Lower leg skin (tissue), 4 donors: ENCODE measurements at regions not wholly inside any gene's neighbourhood (a gene's known extent, or its start where the extent isn't known, plus 50 kb on each side); places are given as distances from the start of the nearest gene placed in this dataset.

Source experiments
- DNase-seq, 2 donors: peaks; one replicate each; pipeline ENCODE4 v3.0.0-alpha.2; 2019; ENCODE audit warnings: low spot score in 2 of 2
- H3K4me3 ChIP-seq: fragments of 200-600 bp; sonication (generic); 2 replicates; pipeline ENCODE4 v1.5.1; 2017; ENCODE audit warnings: mild to moderate bottlenecking, low read depth; ENCODE audit not compliant: poor library complexity, severe bottlenecking
- POLR2A ChIP-seq, 2 donors: fragments of 450-650 bp; IDR thresholded peaks; one replicate each; pipeline ENCODE4 v1.6.1; 2016 to 2017; ENCODE audit warnings: antibody characterized with exemption in 2 of 2, mild to moderate bottlenecking in 1 of 2, moderate library complexity in 1 of 2
- WGBS, 2 donors: methylation state at CpG; one replicate each; pipeline ENCODE4 v1.1.5; 2018; 5-methylcytosine and 5-hydroxymethylcytosine counted together
- intact Hi-C: fragments of 100-400 bp; cut with DNase I; formaldehyde crosslinking; loops from one replicate; pipeline ENCODE4 v1.15.0; 2023; ENCODE audit warnings: low total_unique reads
- TF ChIP-seq, protein P1 (sequence below), 3 donors: fragments of 450-650 bp; IDR thresholded peaks; one replicate each; pipeline ENCODE4 v1.5.1; 2016; ENCODE audit warnings: antibody characterized with exemption in 3 of 3, mild to moderate bottlenecking in 3 of 3, moderate library complexity in 2 of 3

DNA sequence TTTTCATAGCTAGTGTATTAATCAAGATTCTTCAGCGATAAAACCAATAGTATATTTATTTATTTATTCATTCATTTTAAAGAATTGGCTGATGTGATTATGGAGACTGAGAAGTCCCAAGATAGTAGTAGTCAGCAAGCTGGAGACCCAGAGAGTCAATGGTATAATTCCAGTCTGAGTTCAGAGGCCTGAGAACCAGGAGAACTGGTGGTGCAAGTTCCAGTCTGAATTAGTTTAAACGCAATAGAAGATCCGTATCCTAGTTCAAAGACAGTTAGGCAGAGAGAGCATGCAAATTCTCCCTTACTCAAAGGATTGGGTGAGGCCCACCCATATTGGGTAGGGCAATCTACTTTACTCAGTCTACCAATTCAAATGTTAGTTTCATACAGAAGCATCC, 364.2 kb upstream of the RPS23 start:
- H3K4me3 ChIP-seq: no peak overlapping the region
- TF ChIP-seq, protein P1, sequence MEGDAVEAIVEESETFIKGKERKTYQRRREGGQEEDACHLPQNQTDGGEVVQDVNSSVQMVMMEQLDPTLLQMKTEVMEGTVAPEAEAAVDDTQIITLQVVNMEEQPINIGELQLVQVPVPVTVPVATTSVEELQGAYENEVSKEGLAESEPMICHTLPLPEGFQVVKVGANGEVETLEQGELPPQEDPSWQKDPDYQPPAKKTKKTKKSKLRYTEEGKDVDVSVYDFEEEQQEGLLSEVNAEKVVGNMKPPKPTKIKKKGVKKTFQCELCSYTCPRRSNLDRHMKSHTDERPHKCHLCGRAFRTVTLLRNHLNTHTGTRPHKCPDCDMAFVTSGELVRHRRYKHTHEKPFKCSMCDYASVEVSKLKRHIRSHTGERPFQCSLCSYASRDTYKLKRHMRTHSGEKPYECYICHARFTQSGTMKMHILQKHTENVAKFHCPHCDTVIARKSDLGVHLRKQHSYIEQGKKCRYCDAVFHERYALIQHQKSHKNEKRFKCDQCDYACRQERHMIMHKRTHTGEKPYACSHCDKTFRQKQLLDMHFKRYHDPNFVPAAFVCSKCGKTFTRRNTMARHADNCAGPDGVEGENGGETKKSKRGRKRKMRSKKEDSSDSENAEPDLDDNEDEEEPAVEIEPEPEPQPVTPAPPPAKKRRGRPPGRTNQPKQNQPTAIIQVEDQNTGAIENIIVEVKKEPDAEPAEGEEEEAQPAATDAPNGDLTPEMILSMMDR (IDR thresholded peaks at IDR 0.05): no peak
- WGBS, 2 donors: 62 to 74% methylated on average over 3 of the region's 3 CpGs
- intact Hi-C loops: no loop called here
- no peak for DNase-seq

DNA sequence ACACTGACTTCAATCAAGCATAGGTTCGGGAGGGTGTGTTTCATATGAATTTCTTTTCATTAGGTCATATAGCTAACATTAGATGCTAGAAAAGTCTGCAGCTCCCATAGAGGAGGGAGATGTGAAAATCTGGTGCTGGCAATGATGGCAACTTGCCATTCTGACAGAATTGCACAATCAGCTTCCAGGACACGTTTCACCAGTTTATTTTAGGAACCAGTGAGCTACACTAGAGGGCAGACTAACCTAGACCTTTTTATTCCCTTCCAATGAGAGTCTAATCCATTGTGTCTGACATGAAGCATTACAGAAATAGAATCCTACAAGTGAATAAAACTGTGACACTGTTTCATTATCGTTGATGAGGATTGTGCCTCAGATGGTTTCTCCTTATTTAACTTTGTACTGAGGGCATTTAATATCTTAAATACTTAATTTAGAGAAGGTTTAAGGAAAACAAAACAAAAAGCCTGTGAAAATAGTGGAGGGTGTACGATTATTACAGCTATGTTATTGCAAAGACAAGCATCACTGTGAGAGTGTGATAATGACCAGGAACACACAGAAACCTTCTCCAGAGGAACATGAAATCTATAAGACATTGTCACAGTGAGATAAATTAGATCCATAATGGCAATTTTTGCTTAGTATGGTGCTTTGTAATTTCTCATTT, 363.3 kb upstream of the RPS23 start:
- peak; percentile 85 to 94 for DNase-seq
- TF ChIP-seq POLR2A (IDR thresholded peaks at IDR 0.05): no peak
- TF ChIP-seq, protein P1 (IDR thresholded peaks at IDR 0.05): peak in 1 of 3 donors; percentile 68
- no peak overlapping the region for H3K4me3 ChIP-seq
- intact Hi-C loops: no loop called here
- WGBS, 2 donors: 24 to 33% methylated on average over 4 of the region's 4 CpGs

DNA sequence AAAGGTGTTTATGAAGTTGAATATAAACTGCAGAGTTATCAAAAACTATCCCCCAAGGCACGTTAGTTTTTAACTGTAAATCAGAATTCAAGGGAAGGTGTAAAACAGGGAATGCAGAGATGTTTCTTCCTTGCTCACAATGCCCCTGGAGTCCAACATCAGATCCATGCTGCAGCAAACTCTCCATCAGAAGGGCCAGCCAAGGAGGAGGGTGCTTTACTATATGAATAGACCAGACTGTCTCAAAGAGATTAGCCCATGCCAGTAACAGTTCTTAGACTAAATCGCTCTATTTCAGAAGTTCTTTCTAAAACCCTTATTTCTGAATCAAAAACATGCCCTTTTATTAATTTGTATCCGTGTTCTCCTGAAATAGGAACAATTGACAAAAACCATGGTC, 362.8 kb upstream of the RPS23 start:
- intact Hi-C loops: no loop called here
- no peak overlapping the region for H3K4me3 ChIP-seq
- DNase-seq: no peak
- 53 to 59% methylated on average over 3 of the region's 3 CpGs for WGBS, 2 donors
- no peak for TF ChIP-seq POLR2A (IDR thresholded peaks at IDR 0.05)
- TF ChIP-seq, protein P1 (IDR thresholded peaks at IDR 0.05): no peak

DNA sequence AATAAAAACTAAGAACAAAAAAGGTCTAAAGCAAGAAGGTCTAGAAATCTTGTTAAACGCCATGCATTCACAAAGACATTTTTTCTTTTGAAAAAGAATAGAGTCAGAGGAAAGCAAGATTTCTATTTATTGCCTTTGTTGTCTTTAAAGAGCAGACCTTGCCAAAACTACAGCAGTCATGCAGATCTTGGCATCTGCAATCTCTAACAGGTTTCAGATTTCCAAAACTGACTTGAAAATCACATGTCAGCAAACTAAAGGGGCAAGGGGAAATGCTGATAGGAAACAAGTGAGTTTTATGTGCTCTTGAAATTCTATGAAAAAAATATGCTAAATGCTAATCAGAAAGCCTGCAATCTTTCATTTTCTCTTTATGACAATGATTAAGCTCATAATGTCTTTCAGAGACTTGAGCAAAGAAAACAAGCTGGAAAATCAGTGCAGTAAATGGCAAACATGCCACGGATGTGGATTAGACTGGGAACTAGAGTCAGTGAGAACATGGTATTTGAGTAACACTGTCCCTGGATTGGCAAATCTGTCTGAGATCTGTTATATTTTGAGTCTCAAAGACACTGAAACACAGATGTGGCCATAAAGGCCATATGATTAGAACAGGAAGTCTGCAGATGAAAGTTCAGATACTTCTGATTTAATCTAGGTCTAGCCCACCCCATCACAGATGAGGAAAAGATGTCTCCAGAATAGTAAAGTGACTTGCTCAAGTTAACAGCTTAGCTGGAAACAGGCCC, 361.4 kb upstream of the RPS23 start:
- no peak for TF ChIP-seq POLR2A (IDR thresholded peaks at IDR 0.05)
- TF ChIP-seq, protein P1 (IDR thresholded peaks at IDR 0.05): no peak
- intact Hi-C loops: no loop called here
- no peak overlapping the region for H3K4me3 ChIP-seq
- WGBS, 2 donors: 47% methylated on average over 2 of the region's 2 CpGs
- no peak for DNase-seq

DNA sequence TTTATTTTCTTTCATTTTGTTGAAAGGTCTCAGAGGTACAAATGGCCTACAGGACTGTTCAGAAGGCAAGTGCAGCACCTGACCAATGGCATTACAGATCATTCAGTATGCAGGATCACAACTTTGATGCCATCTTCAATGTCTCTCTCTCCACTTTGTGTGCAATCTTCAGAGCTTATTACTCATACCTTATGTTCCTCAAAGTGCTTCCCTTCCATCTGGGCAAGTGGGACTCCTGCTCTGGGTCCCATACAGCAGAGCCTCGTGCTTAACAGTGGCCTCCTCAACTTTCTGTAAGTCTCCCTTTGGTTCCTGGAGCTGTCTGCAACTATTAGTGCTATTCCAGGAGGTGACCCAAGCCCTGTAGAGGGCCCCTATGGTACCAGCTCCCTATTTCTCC, 358.4 kb upstream of the RPS23 start:
- no peak overlapping the region for H3K4me3 ChIP-seq
- intact Hi-C loops: no loop called here
- TF ChIP-seq, protein P1 (IDR thresholded peaks at IDR 0.05): no peak
- TF ChIP-seq POLR2A (IDR thresholded peaks at IDR 0.05): no peak
- DNase-seq: no peak
- 80 to 91% methylated on average over 1 of the region's 1 CpG for WGBS, 2 donors
